Transverse colon (tissue), 4 donors: ENCODE measurements at regions not wholly inside any gene's neighbourhood (a gene's known extent, or its start where the extent isn't known, plus 50 kb on each side); places are given as distances from the start of the nearest gene placed in this dataset.

Experiments
- POLR2A ChIP-seq: fragments of 450-650 bp; IDR thresholded peaks from one replicate; pipeline ENCODE4 v1.6.1; 2016; ENCODE audit warnings: antibody characterized with exemption, mild to moderate bottlenecking, moderate library complexity
- POLR2AphosphoS5 ChIP-seq, 3 donors: sonication (generic); formaldehyde crosslinking; IDR thresholded peaks; one replicate each; pipeline ENCODE4 v1.6.1; 2016; ENCODE audit warnings: antibody characterized with exemption in 3 of 3
- TF ChIP-seq, protein P1 (sequence below), 5 experiments: fragments of 200-600 bp in 3 of 5; fragments of 450-650 bp in 2 of 5; sonication (generic) in 3 of 5; IDR thresholded peaks; 1 replicate in 2 of 5; 2 replicates in 3 of 5; pipeline ENCODE4 v1.5.1; 2016 to 2017; ENCODE audit warnings: antibody characterized with exemption in 5 of 5, inconsistent platforms in 3 of 5, mild to moderate bottlenecking in 2 of 5, moderate library complexity in 1 of 5

GRCh38 chr2:129737660-129738527, 241.6 kb upstream of the RAB6C start:
- TF ChIP-seq, protein P1, sequence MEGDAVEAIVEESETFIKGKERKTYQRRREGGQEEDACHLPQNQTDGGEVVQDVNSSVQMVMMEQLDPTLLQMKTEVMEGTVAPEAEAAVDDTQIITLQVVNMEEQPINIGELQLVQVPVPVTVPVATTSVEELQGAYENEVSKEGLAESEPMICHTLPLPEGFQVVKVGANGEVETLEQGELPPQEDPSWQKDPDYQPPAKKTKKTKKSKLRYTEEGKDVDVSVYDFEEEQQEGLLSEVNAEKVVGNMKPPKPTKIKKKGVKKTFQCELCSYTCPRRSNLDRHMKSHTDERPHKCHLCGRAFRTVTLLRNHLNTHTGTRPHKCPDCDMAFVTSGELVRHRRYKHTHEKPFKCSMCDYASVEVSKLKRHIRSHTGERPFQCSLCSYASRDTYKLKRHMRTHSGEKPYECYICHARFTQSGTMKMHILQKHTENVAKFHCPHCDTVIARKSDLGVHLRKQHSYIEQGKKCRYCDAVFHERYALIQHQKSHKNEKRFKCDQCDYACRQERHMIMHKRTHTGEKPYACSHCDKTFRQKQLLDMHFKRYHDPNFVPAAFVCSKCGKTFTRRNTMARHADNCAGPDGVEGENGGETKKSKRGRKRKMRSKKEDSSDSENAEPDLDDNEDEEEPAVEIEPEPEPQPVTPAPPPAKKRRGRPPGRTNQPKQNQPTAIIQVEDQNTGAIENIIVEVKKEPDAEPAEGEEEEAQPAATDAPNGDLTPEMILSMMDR (IDR thresholded peaks at IDR 0.05): no peak
- TF ChIP-seq POLR2A (no peak), POLR2AphosphoS5 (IDR thresholded peaks at IDR 0.05) (no peak)
